ENCODE measurements at regions not wholly inside any gene's neighbourhood (a gene's known extent, or its start where the extent isn't known, plus 50 kb on each side); places are given as distances from the start of the nearest gene placed in this dataset.

- no peak for DNase-seq
These were observed 87.4 kb upstream of the ERRFI1 start for GRCh38 chr1:8113262-8114220.

GRCh38 chr1:8112611-8113261 lies 86.6 kb upstream of the ERRFI1 start:
- DNase-seq, result no peak

GRCh38 chr1:8111560-8111959 lies 85.5 kb upstream of the ERRFI1 start:
- DNase-seq, result no peak

DNA sequence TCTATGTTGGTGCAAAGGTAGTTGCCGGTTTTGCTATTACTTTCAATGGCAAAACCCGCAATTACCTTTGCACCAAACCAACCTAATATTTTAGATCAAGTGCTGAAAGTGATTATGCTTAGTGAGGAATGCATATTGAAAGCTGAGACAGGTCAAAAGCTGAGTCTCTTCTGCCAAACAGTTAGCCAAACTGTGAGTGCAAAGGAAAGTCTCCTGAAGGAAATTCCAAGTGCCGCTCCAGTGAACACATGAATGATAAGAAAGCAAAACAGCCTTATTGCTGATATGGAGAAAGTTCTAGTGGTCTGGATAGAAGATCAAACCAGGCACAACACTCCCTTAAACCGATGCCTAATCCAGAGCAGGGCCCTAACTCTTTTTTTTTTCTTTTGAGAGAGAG lies 83.1 kb upstream of the ERRFI1 start:
- no peak for DNase-seq

GRCh38 chr1:8107897-8108296 lies 81.8 kb upstream of the ERRFI1 start:
- no peak for DNase-seq

DNA sequence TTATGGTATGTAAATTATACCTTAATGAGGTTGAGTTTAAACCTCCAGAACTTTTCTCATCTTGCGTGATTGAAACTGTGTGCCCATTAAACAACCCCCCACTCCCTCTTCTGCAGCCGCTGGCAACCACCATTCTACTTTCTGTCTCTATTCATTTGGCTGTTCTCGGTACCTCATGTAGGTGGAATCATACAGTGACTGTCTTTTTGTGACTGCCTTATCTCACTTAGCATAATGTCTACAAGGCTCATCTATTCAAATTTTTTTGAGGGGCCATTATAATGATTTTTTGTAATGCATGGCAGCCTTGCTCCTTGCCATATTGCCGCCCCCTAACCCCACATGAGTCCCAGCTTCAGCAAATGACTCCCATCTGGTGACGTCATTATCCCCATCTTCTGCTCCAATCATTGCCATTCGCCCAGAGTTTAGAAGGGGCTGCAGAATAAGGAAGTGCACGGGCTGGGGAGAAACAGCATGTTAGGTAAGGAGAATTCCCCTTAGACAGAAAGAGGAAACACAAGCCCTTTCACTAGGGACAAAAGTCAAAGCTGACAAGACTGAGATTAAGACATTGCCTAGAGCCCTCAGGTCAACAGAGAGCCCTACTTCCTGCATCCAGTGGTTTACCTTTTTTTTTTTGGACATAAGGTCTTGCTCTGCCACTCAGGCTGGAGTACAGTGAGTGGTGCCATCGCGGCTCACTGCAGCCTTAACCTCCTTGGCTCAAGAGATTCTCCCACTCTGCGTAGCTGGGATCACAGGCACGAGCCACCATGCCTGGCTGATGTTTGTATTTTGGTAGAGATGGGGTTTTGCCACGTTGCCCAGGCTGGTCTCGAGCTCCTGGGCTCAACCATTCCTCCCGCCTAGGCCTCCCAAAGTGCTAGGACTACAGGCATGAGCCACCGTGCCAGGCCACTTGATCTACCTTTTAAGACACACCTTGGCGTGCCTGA lies 78.4 kb upstream of the ERRFI1 start:
- no peak for DNase-seq

DNA sequence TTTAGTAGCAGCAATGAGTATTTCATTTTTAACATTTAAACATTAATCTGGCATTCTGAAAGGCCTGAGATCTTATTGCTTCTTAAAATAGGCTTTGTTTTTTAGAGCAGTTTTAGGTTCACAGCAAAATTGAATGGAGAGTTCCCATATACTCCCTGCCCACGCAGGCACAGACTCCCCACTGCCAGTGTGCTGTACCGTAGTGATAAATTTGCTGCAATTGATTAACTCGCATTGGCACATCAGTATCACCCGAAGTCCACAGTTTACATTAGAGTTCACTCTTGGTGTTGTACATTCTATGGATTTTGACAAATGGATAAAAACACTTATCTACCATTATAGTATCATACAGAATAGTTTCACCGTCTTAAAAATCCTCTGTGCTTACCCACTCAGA lies 71.8 kb upstream of the ERRFI1 start:
- DNase-seq, result no peak

DNA sequence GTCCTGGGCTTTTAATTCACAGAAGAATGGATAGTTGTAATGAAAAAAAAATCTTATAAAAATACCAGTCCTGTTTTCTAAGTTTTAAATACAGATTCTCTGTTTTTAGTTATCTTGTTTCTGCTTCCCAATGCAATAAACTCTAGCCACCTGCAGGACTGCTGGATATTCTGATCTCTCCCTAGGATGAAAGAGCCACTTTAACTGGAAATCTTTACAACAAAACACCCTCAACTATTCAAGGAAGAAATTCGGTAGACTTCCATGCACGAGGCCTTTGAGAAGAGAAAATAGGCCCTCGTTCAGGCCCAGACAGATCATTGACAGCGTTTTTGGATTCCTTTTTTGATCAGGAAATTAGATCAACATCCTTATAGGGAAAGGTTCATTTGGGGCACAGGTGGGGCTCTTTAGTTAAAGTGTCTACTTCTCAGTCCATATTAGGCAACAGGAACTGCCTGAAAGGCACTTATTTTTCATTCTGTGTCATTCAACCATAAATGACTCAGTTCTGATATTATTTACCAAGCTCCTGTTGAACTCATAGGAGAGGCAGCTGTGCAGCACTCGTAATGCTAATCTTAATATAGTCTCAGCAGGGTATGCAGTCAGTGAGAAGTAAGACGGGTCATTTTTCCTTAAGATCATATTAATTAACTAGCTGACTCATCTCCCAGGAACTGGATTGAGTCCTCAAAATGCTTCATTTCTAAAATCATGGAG lies 71.1 kb upstream of the ERRFI1 start:
- DNase-seq, result no peak

DNA sequence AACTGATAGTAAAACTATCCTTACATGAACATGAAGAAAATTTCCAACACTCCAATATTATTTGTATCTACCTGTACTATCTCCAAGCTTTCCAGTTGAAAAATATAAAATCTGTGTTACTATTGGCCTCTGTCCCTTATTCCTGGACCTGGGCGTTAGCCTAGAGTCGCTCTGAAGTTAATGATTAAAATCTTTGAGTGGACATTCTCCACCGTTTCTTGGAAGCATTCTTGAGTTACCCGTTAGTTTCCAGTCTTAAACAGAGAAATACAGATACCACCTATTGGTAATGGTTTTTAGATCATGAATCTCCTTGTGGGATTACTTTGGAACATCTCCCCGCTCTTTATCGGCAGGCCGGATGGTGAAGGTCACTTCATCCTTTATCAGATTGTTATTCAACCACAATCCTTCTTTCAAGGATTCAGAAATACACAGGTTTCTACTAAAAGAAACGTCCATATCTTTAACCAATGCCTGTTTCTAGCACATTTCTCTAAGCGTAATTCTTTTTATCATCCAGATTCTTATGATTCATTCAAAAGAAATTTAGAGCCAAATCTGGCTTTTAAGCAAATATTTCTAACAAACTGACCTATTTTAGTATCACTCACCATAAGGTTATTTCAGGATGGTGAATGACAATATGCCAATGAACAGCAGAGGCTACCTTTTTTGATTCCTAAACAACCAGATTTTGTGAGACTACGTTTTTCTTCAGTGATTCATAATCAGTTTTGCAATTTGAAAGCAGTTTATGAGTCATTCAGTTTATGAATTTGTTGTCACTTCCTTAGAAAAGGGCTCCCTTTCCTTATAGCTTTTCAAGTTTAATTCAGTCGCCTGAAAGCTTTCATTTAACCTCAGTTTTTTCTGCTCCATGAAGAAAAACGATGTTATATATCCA lies 70.2 kb upstream of the ERRFI1 start:
- DNase-seq, result no peak

DNA sequence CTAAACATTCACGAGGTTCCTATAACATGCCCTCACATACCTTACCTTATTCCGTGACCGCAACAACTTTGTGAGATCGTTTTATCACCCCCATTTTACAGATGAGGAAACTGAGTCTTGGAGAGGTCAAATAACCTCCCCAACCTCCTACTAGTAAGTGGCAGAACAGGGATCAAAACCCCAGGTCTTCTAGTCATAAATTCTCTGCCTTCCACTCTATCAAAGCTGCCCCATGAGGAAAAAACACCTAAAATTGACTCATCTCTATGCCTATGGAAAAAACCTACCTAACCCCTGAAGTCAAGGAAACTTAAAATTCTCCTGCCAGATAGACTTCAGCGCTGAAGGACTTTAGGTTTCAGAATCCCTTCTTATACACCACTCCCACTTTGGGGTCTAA lies 69.5 kb upstream of the ERRFI1 start:
- DNase-seq, result no peak

GRCh38 chr1:8094481-8095241 lies 68.6 kb upstream of the ERRFI1 start:
- DNase-seq, result no peak

GRCh38 chr1:8093221-8093980 lies 67.3 kb upstream of the ERRFI1 start:
- no peak for DNase-seq

- no peak for DNase-seq
These were observed 66.5 kb upstream of the ERRFI1 start for GRCh38 chr1:8092657-8093056.

- DNase-seq, result no peak
These were observed 65.6 kb upstream of the ERRFI1 start for GRCh38 chr1:8091691-8092090.

GRCh38 chr1:8090241-8090702 lies 64.2 kb upstream of the ERRFI1 start:
- DNase-seq, result no peak

GRCh38 chr1:8089535-8090228 lies 63.6 kb upstream of the ERRFI1 start:
- no peak for DNase-seq

DNA sequence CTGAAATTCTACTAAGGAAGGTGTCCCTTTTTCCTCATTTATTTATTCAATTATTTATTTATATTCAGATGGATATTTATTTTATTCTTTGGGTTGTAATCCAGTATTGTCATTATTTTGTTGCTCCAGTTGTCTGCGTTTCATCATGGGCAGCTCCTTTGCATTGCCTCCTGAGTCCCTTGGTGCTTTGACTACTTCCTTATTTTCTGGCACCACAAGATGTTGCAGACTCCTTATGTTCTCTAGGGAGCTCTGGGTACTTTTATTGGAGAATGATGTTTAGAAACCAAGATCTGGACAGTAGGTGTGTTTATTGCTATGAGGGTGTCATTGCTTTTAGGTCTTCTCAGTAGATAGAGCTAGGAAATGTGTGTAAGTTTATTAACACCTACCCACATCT lies 59.9 kb upstream of the ERRFI1 start:
- DNase-seq, result no peak

GRCh38 chr1:8084913-8085312 lies 58.8 kb upstream of the ERRFI1 start:
- no peak for DNase-seq
